HG02884 (cell line): ENCODE measurements at regions not wholly inside any gene's neighbourhood (a gene's known extent, or its start where the extent isn't known, plus 50 kb on each side); places are given as distances from the start of the nearest gene placed in this dataset.

Experiments used
- ATAC-seq: cut with Tn5 transposase; IDR thresholded peaks from one replicate; pipeline ENCODE4 v1.9.1; 2021; ENCODE audit warnings: mild to moderate bottlenecking, moderate library complexity; ENCODE audit not compliant: unreplicated experiment

GRCh38 chr10:78160591-78160990 lies 126.9 kb downstream of the RPS24 start:
- no peak for ATAC-seq

- ATAC-seq, result no peak
Observed at GRCh38 chr10:78162853-78163252, 129.2 kb downstream of the RPS24 start.

- ATAC-seq, result no peak
Observed at GRCh38 chr10:78164702-78165101, 131.0 kb downstream of the RPS24 start.

- ATAC-seq, result no peak
Observed at GRCh38 chr10:78165172-78165571, 131.5 kb downstream of the RPS24 start.

GRCh38 chr10:78165617-78166016 lies 132.0 kb downstream of the RPS24 start:
- ATAC-seq, result no peak

GRCh38 chr10:78166261-78166660 lies 132.6 kb downstream of the RPS24 start:
- no peak for ATAC-seq

- ATAC-seq, result no peak
Observed at GRCh38 chr10:78169214-78169613, 135.6 kb downstream of the RPS24 start.

GRCh38 chr10:78170026-78170475 lies 136.4 kb downstream of the RPS24 start:
- no peak for ATAC-seq

- no peak for ATAC-seq
Observed at GRCh38 chr10:78171633-78172400, 138.2 kb downstream of the RPS24 start.

- ATAC-seq, result no peak
Observed at GRCh38 chr10:78173360-78174015, 139.8 kb downstream of the RPS24 start.

GRCh38 chr10:78175444-78176015 lies 141.9 kb downstream of the RPS24 start:
- no peak for ATAC-seq

- ATAC-seq, result no peak
Observed at GRCh38 chr10:78176320-78177317, 143.0 kb downstream of the RPS24 start.

GRCh38 chr10:78177491-78178185 lies 144.0 kb downstream of the RPS24 start:
- no peak for ATAC-seq

GRCh38 chr10:78178397-78178796 lies 144.7 kb downstream of the RPS24 start:
- no peak for ATAC-seq

- no peak for ATAC-seq
Observed at GRCh38 chr10:78178940-78179339, 145.3 kb downstream of the RPS24 start.

GRCh38 chr10:78179886-78180705 lies 146.4 kb downstream of the RPS24 start:
- ATAC-seq, result no peak

GRCh38 chr10:78181381-78182055 lies 147.9 kb downstream of the RPS24 start:
- no peak for ATAC-seq

GRCh38 chr10:78182841-78183240 lies 149.2 kb downstream of the RPS24 start:
- ATAC-seq, result no peak
